Tibial nerve (tissue), 4 donors: ENCODE measurements at regions not wholly inside any gene's neighbourhood (a gene's known extent, or its start where the extent isn't known, plus 50 kb on each side); places are given as distances from the start of the nearest gene placed in this dataset.

Source experiments
- DNase-seq, 2 donors: peaks; one replicate each; pipeline ENCODE4 v3.0.0-alpha.2; 2019; ENCODE audit warnings: low spot score in 2 of 2
- H3K27ac ChIP-seq, 4 donors: fragments of 200-600 bp; sonication (generic) in 3 of 4; one replicate each; pipeline ENCODE4 v1.5.1; 2017 to 2019; ENCODE audit warnings: mild to moderate bottlenecking in 1 of 4
- H3K27me3 ChIP-seq, 2 donors: fragments of 200-600 bp; sonication (generic) in 1 of 2; one replicate each; pipeline versions ENCODE4 v1.5.1 to v1.6.0; 2017 to 2019
- H3K36me3 ChIP-seq, 3 donors: fragments of 200-600 bp; sonication (generic); one replicate each; pipeline ENCODE4 v1.5.1; 2018 to 2019
- H3K4me1 ChIP-seq, 4 donors: fragments of 200-600 bp; sonication (generic) in 3 of 4; one replicate each; pipeline ENCODE4 v1.5.1; 2017 to 2019
- H3K4me3 ChIP-seq, 4 donors: fragments of 200-600 bp; sonication (generic) in 3 of 4; one replicate each; pipeline ENCODE4 v1.5.1; 2017 to 2019; ENCODE audit warnings: mild to moderate bottlenecking in 1 of 4, moderate library complexity in 1 of 4
- H3K9me3 ChIP-seq, 4 donors: fragments of 200-600 bp; sonication (generic) in 3 of 4; one replicate each; pipeline ENCODE4 v1.5.1; 2017 to 2019
- CTCF ChIP-seq, 5 experiments: fragments of 200-600 bp in 3 of 5; fragments of 450-650 bp in 2 of 5; sonication (generic) in 3 of 5; IDR thresholded peaks; one replicate each; pipeline ENCODE4 v1.5.1; 2016 to 2019; ENCODE audit warnings: antibody characterized with exemption in 5 of 5, mild to moderate bottlenecking in 3 of 5, moderate library complexity in 2 of 5
- EP300 ChIP-seq, 2 donors: sonication (generic); formaldehyde crosslinking; IDR thresholded peaks; one replicate each; pipeline ENCODE4 v1.6.1; 2017; ENCODE audit warnings: antibody characterized with exemption in 2 of 2, mild to moderate bottlenecking in 1 of 2
- POLR2A ChIP-seq, 2 donors: fragments of 450-650 bp; IDR thresholded peaks; one replicate each; pipeline ENCODE4 v1.6.1; 2017; ENCODE audit warnings: antibody characterized with exemption in 2 of 2, mild to moderate bottlenecking in 2 of 2, moderate library complexity in 2 of 2
- WGBS, 2 donors: methylation state at CpG; one replicate each; pipeline ENCODE4 v1.1.5; 2018; 5-methylcytosine and 5-hydroxymethylcytosine counted together

DNA sequence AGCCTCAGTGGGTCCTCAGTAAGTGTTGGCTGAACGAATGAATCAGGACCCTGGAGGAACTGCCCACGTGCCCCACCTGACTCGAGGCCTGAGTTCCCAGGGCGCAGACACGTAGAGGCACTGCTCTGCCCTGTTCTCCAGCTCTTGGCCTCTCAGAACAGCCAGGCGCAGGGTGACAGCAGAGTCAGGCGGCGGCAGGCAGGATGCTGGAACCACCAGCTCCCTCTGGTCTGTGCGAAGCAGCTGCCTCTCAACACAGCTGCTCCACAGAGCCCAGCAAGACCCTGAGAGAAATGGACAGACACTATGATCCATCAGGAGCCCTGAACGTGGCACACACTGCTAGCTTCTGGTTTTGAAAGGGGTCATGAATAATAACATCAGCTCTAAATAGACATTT is 53.1 kb upstream of the BCO1 start:
- Histone ChIP-seq H3K4me1 (peaks cover 0 to 26% (median 1%) of the 10 kb centered on the region in 4 donors), H3K27me3 (no peaks in the 10 kb centered on the region), H3K36me3 (no peaks in the 10 kb centered on the region), H3K9me3 (no peaks in the 10 kb centered on the region), H3K27ac (no peak overlapping the region), H3K4me3 (no peak overlapping the region)
- no peak for DNase-seq
- 82 to 85% methylated on average over 10 of the region's 10 CpGs for WGBS, 2 donors
- TF ChIP-seq CTCF (IDR thresholded peaks at IDR 0.05) = no peak
- TF ChIP-seq EP300 (IDR thresholded peaks at IDR 0.05) = no peak
- TF ChIP-seq POLR2A (IDR thresholded peaks at IDR 0.05) = no peak

- H3K4me3 ChIP-seq = peak overlapping the region in 1 of 4 donors; percentile 11
- H3K36me3 ChIP-seq = no peaks in the 10 kb centered on the region
- peak; percentile 88 to 96 for DNase-seq
- H3K27me3 ChIP-seq = no peaks in the 10 kb centered on the region
- peak overlapping the region; percentile 15 to 70 (median 60) for H3K27ac ChIP-seq
- 21 to 36% methylated on average over 12 to 13 of the region's 13 CpGs for WGBS, 2 donors
- TF ChIP-seq EP300 (IDR thresholded peaks at IDR 0.05) (peak in 1 of 2 donors; percentile 74), CTCF (IDR thresholded peaks at IDR 0.05) (no peak), POLR2A (IDR thresholded peaks at IDR 0.05) (peak in 1 of 2 donors; percentile 19)
- peaks cover 0 to 10% (median 0%) of the 10 kb centered on the region in 4 donors for H3K4me1 ChIP-seq
- H3K9me3 ChIP-seq = no peaks in the 10 kb centered on the region
These were observed 57.3 kb upstream of the BCO1 start for GRCh38 chr16:81181013-81181720.

DNA sequence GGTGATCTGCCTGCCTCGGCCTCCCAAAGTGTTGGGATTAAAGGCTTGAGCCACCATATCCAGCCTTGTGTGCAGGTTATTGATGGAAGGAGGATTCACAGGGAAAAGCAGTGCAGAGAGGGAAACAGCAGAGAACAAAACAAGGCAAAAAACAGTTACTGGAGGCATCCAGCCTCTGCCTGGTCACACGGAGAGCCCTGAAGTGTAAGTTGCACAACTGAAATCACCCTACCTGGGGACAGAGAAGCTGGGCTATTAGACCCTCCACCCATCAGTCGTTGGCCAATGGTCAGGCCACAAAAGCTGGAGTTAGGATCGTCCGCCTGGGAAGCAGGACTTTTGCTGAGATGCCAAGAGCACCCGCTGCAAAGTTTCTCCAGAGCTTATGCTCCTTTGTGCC is 57.9 kb upstream of the BCO1 start:
- H3K27me3 ChIP-seq = no peaks in the 10 kb centered on the region
- H3K4me3 ChIP-seq = peak overlapping the region in 1 of 4 donors; percentile 11
- no peak for DNase-seq
- H3K9me3 ChIP-seq = no peaks in the 10 kb centered on the region
- H3K36me3 ChIP-seq = no peaks in the 10 kb centered on the region
- peak overlapping the region in 3 of 4 donors; percentile 56 to 70 (median 63) for H3K27ac ChIP-seq
- TF ChIP-seq EP300 (IDR thresholded peaks at IDR 0.05) (no peak), POLR2A (IDR thresholded peaks at IDR 0.05) (no peak), CTCF (IDR thresholded peaks at IDR 0.05) (no peak)
- 58 to 74% methylated on average over 6 of the region's 6 CpGs for WGBS, 2 donors
- peaks cover 0 to 10% (median 0%) of the 10 kb centered on the region in 4 donors for H3K4me1 ChIP-seq

GRCh38 chr16:81179219-81179618 is 59.3 kb upstream of the BCO1 start:
- DNase-seq = no peak
- 79 to 87% methylated on average over 7 of the region's 7 CpGs for WGBS, 2 donors
- no peaks in the 10 kb centered on the region for H3K36me3 ChIP-seq
- no peak overlapping the region for H3K27ac ChIP-seq
- H3K4me1 ChIP-seq = peaks cover 0 to 10% (median 0%) of the 10 kb centered on the region in 4 donors
- H3K4me3 ChIP-seq = no peak overlapping the region
- H3K9me3 ChIP-seq = no peaks in the 10 kb centered on the region
- no peaks in the 10 kb centered on the region for H3K27me3 ChIP-seq
- no peak for TF ChIP-seq POLR2A (IDR thresholded peaks at IDR 0.05)
- TF ChIP-seq EP300 (IDR thresholded peaks at IDR 0.05) = no peak
- no peak for TF ChIP-seq CTCF (IDR thresholded peaks at IDR 0.05)

DNA sequence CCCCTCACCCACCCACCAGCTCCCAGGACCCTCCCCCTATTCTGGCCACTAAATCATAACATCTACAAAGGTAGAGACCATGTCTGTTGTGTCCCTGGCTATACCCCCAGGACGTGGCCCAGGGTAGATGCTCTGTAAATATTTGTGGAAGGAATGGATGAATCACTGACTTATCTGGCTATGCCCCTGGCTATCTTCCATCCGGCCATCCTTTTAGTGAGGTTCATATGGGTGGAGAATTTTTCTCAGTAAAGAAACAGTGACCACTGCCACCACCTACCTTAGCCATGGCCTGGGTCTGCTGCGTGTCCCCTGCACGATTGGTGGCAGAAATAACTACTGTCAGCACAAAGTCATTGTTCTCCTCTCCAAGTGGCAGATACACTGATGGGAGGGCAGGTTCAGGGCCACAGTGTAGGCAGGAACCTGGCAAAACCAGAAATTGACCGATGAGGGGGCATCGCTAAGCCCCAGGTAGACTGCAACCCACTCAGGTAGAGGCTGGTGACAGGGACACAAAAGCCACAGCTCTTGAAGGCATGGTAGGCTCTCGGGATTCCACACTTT is 63.1 kb upstream of the BCO1 start:
- TF ChIP-seq CTCF (IDR thresholded peaks at IDR 0.05) (no peak), EP300 (IDR thresholded peaks at IDR 0.05) (no peak), POLR2A (IDR thresholded peaks at IDR 0.05) (no peak)

More for the DNA sequence above, 63.1 kb upstream of the BCO1 start:
- Histone ChIP-seq H3K27me3 (no peaks in the 10 kb centered on the region), H3K36me3 (no peaks in the 10 kb centered on the region), H3K4me1 (no peaks in the 10 kb centered on the region), H3K9me3 (no peaks in the 10 kb centered on the region), H3K4me3 (no peak overlapping the region), H3K27ac (no peak overlapping the region)
- DNase-seq = no peak
- WGBS, 2 donors = 69 to 75% methylated on average over 7 of the region's 7 CpGs
